Iris pigment epithelial cell (primary cell): ENCODE measurements at regions not wholly inside any gene's neighbourhood (a gene's known extent, or its start where the extent isn't known, plus 50 kb on each side); places are given as distances from the start of the nearest gene placed in this dataset.

Source experiments
- DNase-seq: peaks from one replicate; pipeline ENCODE4 v3.0.0-alpha.2; 2011; ENCODE audit warnings: low read depth

GRCh38 chr13:67355812-67356476 lies 125.8 kb upstream of the PCDH9 start:
- no peak for DNase-seq

GRCh38 chr13:67353941-67354340 lies 123.8 kb upstream of the PCDH9 start:
- peak; percentile 67 for DNase-seq

- DNase-seq = no peak
These were observed 122.9 kb upstream of the PCDH9 start for GRCh38 chr13:67353031-67353430.

- peak; percentile 69 for DNase-seq
These were observed 121.8 kb upstream of the PCDH9 start for GRCh38 chr13:67351909-67352308.

- no peak for DNase-seq
These were observed 121.0 kb upstream of the PCDH9 start for GRCh38 chr13:67351114-67351513.

- DNase-seq = no peak
These were observed 113.6 kb upstream of the PCDH9 start for GRCh38 chr13:67343777-67344176.

- peak; percentile 31 for DNase-seq
These were observed 111.3 kb upstream of the PCDH9 start for GRCh38 chr13:67341406-67341805.

- DNase-seq = no peak
These were observed 100.0 kb upstream of the PCDH9 start for GRCh38 chr13:67330149-67330548.

- no peak for DNase-seq
These were observed 98.8 kb upstream of the PCDH9 start for GRCh38 chr13:67328895-67329294.

GRCh38 chr13:67318860-67319259 lies 88.7 kb upstream of the PCDH9 start:
- no peak for DNase-seq

- peak; percentile 54 for DNase-seq
These were observed 88.3 kb upstream of the PCDH9 start for GRCh38 chr13:67318398-67318797.

GRCh38 chr13:67314405-67314804 lies 84.3 kb upstream of the PCDH9 start:
- DNase-seq = no peak

- DNase-seq = peak; percentile 7
These were observed 78.1 kb upstream of the PCDH9 start for GRCh38 chr13:67308004-67308772.

- no peak for DNase-seq
These were observed 76.6 kb upstream of the PCDH9 start for GRCh38 chr13:67306742-67307141.

GRCh38 chr13:67303661-67304333 lies 73.7 kb upstream of the PCDH9 start:
- DNase-seq = no peak

GRCh38 chr13:67299751-67300150 lies 69.6 kb upstream of the PCDH9 start:
- DNase-seq = peak; percentile 57

- DNase-seq = peak; percentile 96
These were observed 69.0 kb upstream of the PCDH9 start for GRCh38 chr13:67299072-67299635.

GRCh38 chr13:67298297-67298696 lies 68.2 kb upstream of the PCDH9 start:
- DNase-seq = peak; percentile 15

GRCh38 chr13:67296511-67296910 lies 66.4 kb upstream of the PCDH9 start:
- peak; percentile 41 for DNase-seq

- DNase-seq = no peak
These were observed 62.8 kb upstream of the PCDH9 start for GRCh38 chr13:67292886-67293285.

GRCh38 chr13:67285611-67286010 lies 55.5 kb upstream of the PCDH9 start:
- DNase-seq = no peak

GRCh38 chr13:67283637-67284036 lies 53.5 kb upstream of the PCDH9 start:
- DNase-seq = peak; percentile 70

- DNase-seq = no peak
These were observed 51.3 kb upstream of the PCDH9 start for GRCh38 chr13:67281466-67281865.
